Stimulated activated CD4-positive, alpha-beta T cell treated with anti-CD3 and anti-CD28 coated beads, TNF-alpha, amount 100 ng/mL, for 48 hours (primary cell): ENCODE measurements at regions not wholly inside any gene's neighbourhood (a gene's known extent, or its start where the extent isn't known, plus 50 kb on each side); places are given as distances from the start of the nearest gene placed in this dataset.
"Not testable (repeated sequence)": the region's sequence is repeated elsewhere in the genome, so short reads cannot be mapped to it uniquely, and the experiment has no call there.

Experiments
- DNase-seq, 3 donors: peaks; one replicate each; pipeline ENCODE4 v3.0.0-alpha.2; 2020; ENCODE audit warnings: low read depth in 3 of 3

DNA sequence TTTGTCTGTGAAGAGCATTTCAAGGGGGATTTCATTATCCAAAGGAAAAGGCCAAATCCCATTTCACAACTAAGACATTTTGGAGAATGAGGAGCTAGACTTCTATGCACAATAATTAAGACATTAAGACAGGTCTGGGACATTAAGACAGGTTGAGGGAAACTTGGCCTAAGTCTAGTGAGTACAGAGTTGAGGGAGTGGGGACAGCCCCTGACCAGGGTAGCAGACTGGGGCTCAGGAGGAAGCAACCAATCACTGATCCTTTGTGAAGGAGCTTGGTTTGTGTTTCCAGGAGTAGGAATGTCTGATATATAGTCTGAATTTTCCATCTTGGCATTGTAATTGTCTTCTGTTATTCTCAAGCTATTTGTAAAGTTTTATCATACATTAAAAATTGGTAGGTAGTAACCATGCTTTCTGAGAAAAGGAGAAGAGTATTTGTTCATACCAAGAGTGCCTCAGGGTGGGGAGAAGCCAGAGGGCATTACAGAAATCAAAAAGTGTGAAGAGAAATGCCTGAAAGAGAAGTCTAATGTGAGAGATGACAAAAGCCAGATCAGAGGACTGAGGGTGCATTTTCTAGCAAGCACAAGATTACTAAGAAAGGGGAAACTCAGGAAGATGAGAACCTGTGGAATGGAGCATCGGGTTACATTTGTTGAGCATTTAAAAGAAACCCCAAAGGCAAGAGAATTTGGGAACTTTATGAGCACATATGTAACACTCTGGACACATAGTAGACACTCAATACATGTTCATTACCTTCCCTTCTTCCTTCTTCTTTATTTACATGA is 189.3 kb upstream of the PIK3R1 start:
- DNase-seq = no peak

DNA sequence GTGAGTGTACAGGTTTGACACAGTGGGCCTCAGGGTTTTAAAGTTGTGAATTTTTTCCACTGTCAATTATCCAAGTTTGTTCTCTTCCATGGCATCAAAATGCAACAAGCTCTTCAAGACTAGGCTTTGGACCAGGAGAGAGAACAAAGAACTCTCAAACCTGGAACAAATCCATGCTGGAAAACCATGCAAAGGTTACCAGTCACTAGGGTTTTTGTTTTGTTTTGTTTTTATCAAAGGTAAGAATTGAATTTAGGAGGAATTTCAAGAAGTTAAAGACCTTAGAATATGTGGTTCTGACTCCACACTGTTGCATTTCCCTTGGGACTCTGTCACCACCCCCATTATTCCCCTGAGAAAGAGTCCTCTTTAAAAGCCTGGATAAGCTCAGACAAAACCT is 191.1 kb upstream of the PIK3R1 start:
- no peak for DNase-seq

DNA sequence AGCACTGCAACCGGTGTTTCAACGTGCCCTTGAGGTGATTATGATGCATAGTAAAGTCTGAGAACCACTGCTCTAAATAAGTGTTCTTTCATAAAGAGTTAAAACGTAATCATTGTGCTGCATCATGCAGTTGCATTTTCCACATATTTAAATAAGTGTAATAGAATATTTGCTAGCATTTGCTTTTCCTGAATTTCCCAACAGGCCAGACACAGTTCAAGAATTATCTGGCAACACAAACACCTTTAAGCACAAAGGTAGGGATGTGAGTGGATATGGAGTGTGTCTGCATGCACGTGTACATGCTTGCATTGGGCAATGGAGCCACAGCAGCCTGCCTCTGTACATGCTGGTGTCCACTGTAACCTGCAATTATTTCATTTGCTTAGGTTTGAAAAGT is 193.6 kb upstream of the PIK3R1 start:
- no peak for DNase-seq

DNA sequence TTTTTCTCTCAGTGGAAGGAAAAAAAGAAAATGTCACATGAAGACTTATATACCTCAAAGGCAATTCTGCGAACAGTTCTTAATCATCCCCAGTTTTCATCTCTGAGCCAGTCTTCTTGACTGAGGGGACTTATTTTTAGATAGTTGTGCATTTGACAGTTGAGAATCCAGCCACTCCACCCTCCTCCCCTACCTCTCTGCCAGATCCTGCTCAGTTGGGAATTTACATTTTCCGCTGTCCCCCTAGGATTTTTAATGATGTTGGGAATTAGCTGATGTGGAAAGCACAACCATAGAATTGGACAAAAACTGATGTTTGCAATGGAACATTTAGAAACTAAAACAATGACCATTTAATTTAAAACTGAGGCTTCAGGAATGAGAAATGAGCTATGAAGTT is 194.3 kb upstream of the PIK3R1 start:
- DNase-seq = no peak

DNA sequence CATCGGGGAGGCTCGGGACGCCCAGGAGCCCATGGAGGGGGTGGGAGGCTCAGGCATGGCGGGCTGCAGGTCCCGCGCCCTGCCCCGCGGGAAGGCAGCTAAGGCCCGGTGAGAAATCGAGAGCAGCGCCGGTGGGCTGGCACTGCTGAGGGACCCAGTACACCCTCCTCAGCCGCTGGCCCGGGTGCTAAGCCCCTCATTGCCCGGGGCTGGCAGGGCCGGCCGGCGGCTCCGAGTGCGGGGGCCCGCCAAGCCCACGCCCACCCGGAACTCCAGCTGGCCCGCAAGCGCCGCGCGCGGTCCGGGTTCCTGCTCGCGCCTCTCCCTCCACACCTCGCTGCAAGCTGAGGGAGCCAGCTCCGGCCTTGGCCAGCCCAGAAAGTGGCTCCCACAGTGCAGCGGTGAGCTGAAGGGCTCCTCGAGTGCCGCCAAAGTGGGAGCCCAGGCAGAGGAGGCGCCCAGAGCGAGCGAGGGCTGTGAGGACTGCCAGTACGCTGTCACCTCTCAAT is 195.0 kb upstream of the PIK3R1 start:
- DNase-seq = not testable (repeated sequence)

DNA sequence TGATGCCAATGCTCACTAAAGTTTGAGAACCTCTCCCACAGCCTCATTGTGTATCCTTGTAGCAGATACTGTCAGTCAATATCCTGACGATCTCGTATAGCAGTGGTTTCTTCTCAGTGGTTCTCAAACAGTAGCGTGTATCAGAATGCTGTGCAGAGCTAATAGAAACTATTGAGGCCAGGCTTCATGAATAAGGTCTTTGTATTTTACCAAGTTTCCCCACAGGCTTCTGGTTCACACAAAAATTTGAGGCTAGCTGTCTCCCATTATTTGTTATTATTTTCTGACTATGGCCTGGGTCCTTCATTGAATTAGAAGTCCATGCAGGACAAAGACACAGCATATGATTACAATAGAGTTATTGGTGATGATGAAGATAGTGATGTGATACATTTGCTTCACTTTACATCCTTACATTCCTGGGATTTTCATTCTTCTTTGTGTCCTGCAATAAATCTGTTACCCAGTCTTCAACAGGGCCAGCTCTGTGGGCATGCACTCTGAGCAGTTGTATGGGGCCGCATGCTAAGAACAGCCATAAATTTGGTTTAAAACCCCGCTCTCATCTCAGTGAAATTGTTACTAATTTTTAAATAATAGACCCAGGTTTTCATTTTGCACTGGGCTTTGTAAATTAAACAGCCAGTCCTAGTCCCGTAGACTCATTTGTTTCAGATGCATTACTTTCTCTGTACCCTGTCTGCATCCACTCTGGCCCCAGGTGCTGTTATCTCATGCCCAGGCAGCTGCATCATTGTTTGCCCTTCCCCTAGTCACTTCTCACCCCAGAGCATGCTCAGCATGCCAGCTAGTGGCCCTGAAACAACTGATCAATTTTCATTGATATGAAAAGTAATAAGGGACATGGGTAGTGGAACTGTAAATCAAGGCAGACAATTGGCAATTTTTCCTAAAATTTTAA is 199.9 kb upstream of the PIK3R1 start:
- no peak for DNase-seq

DNA sequence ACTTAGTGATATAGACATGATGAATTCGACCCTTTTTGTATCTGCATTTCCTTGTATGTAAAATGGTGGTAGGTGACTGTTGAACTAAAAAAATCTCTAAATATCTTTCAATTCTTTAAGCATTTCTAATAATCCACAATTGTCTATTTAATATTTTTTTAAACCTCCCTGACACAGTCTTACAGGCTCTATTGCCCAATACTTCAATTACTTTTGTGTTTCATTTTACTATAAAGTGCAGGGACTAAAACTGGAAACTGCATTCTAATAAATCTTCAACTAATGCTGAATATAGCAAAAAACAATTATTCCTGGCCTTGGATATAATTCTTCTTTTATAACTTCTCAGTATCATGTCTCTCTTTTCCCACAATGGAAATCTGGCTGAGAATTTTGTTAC is 202.7 kb upstream of the PIK3R1 start:
- no peak for DNase-seq

DNA sequence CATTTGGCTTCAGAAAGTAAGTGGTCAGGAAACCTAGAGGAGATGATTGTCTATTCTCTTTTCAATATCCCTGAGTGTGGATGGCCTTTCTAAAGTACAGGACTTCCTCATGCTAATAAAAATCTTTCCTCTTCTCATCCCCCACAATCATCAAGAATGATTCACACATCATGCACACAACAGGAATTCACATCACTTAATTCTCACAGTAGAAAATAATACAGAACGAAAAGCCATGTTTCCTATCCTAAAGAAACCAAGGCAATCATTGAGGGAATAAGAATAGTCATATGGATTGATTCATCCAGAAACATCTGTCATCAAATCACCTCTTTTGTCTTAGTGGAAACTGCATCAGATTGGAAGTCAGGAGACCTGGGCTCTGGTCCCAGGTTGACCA is 203.1 kb upstream of the PIK3R1 start:
- no peak for DNase-seq

DNA sequence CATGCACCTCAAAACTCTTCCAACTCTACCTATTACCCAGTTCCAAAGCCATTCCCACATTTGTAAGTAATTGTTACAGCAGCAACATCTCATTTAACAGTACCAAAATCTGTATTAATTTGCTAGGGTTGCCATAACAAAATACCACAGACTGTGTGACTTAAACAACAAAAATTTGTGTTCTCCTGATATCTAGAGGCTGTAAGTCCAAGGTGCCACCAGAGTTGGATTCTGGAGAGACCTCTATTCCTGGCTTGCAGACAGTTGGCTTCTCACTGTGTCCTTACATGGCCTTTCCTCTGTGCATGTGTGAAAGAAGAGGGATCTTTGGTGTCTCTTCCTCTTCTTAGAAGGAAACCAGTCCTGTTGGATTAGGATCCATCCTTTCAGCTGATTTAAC is 203.8 kb upstream of the PIK3R1 start:
- DNase-seq = no peak

DNA sequence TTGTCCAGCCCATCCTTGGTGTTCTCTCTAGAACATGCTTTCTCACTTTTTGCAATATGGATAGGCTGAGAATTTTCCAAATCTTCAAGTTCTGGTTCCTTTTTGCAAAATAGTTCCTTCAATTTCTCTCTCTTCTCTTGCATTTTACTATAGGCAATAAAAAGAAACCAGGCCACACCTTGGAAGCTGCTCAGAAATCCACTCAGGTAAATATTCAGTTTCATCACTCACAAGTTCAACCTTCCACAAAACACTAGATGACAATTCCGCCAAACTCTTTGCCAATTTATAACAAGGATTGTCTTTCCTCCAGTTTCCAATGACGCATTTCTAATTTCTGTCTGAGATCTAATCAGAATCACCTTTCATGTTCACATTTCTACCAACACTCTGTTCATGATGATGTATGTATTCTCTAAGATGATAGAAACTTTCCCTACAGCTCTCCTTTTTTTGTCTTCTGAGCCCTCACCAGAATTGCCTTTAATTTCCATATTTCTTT is 204.2 kb upstream of the PIK3R1 start:
- no peak for DNase-seq

DNA sequence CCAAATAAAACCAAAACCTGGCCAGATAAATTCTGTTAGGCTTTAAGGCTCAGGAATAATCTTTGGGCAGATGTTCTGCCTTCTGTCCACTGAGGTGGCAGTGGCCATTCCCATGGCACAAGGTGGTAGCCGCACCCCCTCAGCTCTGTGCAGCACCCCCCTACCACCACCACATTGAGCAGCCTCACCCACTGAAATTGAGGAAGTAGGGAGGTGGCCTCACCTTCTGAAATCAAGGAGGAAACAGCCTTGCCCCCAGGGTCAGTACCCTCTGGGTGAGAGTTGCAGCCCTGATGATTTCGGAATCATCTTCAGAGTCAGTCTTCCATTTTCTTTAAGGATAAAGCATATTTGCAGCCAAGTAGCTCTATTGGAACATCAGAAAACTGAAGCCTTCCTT is 204.8 kb upstream of the PIK3R1 start:
- DNase-seq = no peak

DNA sequence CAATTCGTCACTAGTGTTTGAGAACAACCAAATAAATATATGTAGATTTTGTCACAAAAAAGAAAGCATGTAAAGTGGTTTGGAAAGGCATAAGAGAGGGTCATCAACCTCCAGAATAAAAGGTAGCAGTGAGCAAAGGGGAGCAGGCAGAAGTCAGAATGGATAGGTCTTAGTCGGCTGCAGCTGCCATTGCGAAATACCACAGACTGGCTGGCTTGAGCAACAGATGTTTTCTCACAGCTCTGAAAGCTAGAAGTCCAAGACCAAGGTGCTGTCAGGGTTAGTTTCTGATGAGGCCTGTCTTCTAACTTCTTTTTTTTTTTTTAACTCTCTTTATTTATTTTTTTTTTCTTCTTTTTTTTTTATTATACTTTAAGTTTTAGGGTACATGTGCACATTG is 208.1 kb upstream of the PIK3R1 start:
- no peak for DNase-seq

DNA sequence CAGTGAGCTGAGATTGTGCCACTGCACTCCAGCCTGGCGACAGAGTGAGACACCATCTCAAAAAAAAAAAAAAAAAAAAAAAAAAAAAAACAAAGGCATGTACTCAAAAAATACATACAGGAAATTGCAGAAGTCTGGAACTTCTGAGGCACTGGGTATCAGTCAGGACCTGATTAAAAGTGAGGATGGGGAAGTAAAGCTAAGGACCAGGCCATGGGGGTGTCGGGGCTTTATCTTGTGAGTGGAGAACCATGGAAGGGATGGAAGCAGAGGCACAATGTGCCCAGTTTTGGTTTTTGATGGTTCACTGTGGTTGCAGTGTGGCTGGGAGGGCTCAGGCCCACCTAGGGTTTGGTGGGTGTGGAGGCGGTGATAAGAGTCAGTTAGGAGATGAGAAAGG is 212.7 kb upstream of the PIK3R1 start:
- no peak for DNase-seq

DNA sequence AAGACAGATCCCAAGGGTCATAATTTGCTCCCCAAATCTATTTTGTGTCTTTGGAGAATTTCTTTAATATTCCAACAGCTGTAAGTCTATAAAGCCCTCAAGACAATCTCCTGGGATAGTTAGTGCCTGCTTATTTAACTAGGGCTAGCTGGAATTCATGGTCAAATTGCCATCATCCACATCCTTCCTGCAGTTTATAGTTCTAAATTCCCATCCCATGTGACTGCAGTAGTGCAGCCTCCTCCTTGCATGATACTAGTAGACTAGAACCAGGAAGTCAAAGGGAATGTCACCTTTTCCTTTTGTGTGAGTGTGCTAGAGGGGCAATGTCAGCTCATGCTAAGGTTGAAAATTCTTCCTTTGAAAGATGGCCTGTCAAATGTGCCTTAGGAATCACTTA is 214.8 kb upstream of the PIK3R1 start:
- DNase-seq = no peak

DNA sequence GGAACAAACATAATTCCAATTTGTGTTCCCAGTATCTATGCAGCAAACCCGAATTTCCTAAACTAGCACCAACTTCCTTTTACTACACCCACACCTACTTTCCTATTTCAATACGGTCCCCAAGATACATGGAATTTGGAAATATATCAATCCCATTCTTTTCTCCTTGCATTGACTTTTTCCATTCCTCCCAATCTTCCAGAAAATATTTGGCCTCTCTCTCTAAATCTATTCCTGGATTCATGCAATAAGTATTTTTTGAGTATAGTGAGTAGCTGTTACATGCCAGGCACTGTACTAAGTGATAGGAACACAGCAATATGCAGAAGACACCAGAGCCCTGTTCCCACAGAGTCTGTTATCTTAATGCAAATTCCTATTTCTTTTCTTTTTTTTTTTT is 216.2 kb upstream of the PIK3R1 start:
- no peak for DNase-seq

DNA sequence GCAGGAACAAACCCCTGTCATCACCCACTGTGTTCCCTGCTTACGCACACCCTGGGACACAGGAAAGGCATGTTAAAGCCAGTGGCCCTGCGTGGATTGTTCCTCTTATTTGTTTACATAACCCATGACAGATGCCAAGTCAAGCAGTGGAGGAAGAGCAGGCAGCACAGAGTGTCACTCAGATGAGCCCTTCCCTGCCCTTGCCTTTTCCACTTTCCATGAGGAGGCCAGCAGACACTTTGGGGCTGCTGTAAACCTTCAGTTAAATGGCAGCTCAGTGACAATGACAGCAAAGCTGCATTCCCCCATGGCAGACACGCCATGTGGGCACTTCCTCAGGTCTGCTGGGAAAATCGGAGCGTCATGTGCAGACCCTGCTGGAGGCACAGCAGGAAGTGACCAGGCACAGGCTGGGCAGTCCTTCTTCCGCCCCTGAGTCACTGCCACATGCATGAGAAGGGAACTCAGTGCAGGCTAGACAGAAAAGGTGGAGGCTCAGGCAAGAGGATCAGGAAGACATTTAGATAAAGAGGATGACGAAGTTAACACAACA is 216.8 kb upstream of the PIK3R1 start:
- DNase-seq = no peak

DNA sequence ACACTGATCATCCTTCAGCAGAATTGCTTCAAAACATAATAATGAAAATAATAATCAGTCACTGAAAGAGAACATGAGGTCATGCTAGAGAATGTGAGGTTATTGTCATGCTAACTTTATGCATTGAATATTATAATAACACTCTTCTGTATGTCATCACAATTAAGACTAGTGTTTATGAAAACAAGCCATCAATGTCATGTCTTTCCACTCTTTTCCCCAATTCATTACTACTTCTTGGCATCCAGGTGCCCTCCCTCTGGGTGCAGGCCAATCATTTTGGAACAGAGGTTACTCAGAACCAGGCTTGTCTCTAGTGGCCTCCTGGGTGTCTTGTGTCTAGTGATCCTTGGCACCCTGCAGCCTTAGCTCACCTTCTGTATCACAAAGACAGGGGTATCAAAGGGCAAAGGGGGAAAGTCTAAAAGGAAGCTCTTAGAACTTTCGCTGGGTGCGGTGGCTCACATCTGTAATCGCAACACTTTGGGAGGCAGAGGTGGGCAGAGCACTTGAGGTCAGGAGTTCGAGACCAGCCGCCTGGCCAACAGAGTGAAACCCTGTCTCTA is 217.6 kb upstream of the PIK3R1 start:
- DNase-seq = no peak

DNA sequence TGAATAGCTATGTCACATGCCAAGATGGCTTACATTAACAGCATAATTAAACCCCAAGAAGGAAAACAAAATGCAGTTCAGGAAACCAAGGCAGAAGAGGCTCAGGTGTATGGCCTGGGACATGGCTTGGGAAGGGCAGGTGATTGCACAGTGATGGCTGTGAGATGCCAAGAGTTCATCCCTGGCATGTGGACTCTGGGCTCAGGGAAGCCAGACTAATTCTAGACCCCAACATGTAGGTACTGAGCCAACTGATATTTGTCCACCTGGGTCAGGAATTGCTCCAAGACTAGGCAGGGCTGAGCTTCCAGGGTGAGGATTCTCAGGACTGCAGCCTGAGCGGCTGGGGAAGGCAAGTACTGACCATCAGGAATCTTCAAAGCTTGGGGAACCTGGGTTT is 218.4 kb upstream of the PIK3R1 start:
- no peak for DNase-seq

DNA sequence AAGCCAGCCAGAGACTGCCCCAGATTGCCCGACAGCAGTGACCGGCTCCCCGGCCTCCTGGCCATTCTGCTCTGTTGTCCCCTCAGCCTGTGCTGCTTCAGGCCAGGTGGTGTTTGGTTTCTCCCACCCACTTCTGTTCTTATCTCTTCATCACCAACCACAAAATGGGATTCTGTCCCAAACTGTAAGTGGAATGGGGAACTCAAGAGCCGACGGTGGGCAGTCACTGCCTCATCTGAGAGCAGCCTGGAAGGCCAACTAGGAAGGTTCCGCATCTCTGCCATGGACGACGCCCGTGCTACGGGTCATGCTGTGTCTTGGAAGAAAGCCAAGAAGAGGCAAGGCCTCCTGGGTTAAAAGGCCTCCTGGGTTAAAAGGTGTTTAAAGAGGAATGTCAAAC is 219.0 kb upstream of the PIK3R1 start:
- no peak for DNase-seq

DNA sequence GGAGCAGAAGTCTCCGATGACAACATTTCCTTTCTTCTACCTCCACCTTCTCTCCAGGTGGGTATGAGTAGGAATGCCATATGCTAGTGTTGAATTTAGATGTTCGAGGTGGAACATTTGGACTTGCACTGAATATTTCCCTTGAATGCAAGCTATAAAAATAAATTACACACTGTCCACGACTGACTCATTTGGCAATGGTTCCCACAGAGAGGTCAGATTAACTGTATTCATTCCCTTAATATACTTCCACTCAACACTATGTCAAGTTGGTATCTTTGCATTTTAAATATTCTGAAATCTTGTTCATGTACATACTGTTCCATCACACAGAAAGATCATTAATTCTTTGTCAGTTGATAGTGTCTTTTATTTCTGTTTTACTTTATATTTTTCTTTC is 222.6 kb upstream of the PIK3R1 start:
- DNase-seq = no peak

DNA sequence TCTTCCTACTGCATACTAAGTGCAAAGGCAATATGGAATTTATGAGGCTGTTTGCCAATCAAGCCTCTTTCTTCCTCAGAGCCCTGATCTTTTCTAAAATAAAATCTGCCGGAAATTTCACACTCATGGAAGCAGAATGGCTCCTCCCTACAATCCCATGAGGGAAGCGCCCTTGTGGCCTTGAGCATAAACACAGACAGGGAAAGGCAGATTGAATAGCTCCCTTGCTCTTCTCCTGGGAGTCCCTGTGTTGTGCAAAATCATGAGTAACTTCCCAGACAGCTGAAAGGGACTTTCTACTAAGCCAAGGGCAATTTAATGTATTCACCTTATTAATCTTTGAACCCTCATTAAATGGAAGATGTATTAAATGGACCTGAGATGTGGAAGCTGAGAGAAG is 226.1 kb upstream of the PIK3R1 start:
- no peak for DNase-seq

DNA sequence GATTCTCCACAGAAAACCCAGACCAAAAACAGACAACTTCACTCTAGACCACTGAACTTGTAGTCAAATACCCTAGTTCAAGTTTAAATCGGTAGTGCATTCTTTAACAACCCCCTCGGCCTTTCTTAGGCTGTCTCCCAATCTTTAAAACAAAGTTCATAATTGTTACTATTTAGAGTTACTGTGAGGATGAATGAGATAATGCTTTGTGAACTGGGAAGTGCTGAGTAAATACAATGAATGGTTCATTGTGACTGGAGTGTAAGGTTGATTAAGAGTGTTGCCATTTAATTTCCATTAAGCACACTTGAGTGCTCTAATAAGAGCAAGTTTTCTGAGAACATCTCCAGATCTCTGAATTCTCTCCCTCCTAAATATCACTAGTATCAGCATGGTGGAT is 228.8 kb upstream of the PIK3R1 start:
- no peak for DNase-seq
